NCI-H345 (cell line): ENCODE measurements at regions not wholly inside any gene's neighbourhood (a gene's known extent, or its start where the extent isn't known, plus 50 kb on each side); places are given as distances from the start of the nearest gene placed in this dataset.
"Not testable (repeated sequence)": the region's sequence is repeated elsewhere in the genome, so short reads cannot be mapped to it uniquely, and the experiment has no call there.

Experiments used
- DNase-seq: peaks from one replicate; lab custom pipeline; 2025; lab: John Stamatoyannopoulos, UW

GRCh38 chr21:28523367-28523766 is 469.3 kb downstream of the LTN1 start:
- DNase-seq: no peak

DNA sequence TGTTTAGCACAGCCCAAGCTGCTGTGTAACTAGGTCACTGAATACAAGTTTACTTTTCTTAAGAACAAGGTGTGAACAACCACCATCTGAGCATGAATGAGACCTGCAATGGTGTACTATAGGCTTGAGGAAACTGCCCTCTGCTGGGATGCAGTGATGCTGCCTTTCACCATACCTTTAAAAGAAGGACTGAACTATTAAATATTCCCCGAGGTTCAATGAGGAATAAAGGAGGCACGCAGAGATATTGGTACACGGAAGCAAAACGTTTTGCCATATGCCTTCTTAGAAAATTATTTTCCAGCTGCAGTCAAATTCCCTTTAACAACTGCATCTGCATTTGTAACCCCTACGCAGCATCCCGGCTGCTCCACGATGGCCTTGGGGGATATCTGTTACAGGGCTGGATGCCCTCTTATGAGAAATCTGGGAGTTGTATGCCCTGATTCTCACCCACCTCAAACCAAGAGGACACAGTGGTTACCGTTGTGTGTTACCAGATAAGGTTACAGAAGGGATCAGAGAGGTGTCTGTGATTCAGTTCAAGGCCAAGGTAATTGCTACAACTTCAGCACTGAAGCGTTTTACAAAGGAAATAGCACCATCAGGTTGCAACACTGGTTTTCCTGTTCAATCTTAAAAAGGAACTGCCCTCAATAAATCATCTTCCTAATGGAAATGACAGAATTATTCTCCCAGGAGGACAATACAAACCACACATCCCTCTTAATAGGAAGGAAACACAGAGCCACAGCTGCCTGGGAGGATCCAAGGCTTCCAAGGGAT is 470.5 kb downstream of the LTN1 start:
- no peak for DNase-seq

GRCh38 chr21:28518630-28519029 is 474.0 kb downstream of the LTN1 start:
- no peak for DNase-seq

- peak; percentile 55 for DNase-seq
These were observed 475.6 kb downstream of the LTN1 start for GRCh38 chr21:28516991-28517592.

DNA sequence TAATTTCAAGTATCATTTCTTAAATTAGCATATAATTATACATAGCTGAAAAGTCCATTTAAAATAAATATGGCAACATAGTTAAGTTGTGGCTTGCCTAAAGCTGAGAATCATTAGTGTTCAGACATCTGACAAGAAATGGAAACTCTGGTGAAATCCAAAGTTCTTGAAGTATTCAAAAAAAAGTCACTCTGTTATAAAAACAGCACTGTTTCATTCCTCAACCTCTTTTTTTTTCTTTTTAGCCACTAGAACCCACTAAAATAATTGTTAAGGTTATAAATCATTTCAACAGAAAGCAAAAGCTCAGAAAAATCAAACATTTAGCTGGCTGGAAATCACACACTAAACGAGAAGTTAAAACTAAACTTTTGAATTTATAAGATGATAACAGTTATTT is 476.7 kb downstream of the LTN1 start:
- no peak for DNase-seq

DNA sequence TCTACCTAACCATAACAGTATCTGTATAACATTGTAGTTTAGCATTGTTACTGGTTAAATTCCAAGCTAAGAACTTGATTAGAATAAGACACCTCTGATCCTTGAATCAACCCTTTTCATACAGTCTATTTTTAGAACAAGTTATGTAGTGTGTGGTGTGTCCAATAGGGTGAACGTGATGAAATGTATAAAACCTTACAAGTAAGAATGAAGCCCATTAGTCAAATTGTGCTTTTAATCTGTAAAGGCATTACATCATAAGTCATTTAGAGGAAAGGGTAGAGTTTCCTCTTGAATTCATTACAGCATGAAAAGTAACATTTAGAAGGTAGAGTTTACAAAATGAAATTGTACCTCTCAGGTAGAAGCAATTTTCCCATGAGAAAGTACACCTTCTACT is 479.2 kb downstream of the LTN1 start:
- DNase-seq: no peak

DNA sequence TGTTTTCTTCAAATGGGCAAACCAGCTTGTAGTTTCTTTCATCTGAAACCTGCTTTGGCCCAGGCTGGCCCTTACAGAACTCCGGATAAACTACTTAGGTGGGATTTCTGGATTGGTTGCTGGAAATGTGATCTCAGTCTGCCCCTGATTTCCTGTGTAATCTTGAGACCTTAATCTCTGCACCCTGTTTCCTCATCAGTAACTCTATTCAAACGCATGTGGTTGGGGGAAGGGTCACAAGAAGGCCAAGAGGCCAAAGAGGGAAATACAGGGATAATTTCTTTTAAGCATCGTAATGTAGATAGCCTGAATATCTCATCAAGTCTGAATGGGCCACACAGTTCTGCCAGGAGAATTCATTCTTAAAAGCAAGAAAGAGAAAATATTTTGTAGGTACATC is 483.6 kb downstream of the LTN1 start:
- no peak for DNase-seq

DNA sequence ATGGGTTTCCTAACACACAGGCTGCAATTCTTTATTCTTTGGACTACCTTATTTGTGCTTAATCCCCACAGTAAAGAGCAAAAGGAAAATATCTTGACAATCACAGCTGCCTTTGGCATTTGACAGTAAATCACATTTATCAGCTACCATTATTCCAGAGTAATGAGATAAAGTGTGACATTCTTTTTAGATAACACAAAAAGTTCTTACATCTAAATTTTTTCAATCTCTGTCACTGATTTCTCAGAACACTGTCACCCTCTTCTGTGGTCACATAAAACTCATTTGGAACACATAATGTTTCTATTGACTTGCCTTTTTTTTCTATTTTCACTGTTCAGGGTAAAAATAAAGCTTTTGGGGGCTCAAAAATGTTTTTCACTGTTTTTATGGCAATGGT is 484.6 kb downstream of the LTN1 start:
- no peak for DNase-seq

- DNase-seq: no peak
These were observed 496.2 kb downstream of the LTN1 start for GRCh38 chr21:28496517-28496916.

- DNase-seq: no peak
These were observed 500.6 kb downstream of the LTN1 start for GRCh38 chr21:28492127-28492526.

DNA sequence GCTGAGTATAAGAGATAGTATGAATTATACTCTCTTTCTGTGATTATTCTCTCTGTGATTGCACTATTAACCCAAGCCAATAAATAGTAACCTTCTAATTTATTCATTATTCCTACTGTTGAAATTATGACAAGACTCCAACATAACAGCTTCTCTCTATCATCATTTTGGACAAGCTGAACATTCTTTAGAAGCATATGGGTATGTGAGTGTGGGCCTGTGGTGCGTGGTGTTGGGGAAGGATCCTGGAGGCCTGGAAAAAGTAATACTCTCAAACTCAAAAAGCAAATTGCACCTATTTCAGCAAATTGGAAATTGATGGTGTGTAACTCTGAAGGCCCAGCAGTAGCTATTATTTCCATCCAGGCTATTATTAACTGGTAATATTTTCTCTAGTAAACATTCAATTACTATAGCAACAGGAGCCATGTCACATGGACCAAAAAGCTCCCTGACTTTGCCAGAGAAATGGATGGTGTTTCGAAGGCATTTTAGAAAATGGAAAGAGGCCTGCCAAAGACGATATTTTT is 502.8 kb downstream of the LTN1 start:
- DNase-seq: no peak

DNA sequence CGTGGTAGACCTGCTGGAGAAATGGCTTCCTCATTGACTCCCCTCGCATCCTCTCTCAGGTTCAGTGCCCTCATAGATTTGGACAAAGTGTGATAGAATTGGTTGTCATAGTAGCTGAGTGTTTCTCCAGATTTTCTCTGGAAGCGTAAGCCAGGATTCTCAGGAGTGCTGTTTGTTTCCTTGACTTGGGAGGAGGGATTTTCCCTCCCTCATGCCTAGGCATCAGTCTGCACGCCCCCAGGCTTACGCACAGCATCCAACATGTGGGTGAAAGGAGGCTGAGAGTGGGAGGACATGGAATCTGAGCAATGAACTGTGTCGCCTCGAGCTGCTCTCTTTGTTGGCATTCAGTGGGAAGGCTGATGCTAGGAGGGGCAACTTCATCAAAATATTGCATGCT is 503.5 kb downstream of the LTN1 start:
- no peak for DNase-seq

- no peak for DNase-seq
These were observed 505.1 kb downstream of the LTN1 start for GRCh38 chr21:28487455-28488070.

- DNase-seq: no peak
These were observed 507.2 kb downstream of the LTN1 start for GRCh38 chr21:28485301-28486022.

DNA sequence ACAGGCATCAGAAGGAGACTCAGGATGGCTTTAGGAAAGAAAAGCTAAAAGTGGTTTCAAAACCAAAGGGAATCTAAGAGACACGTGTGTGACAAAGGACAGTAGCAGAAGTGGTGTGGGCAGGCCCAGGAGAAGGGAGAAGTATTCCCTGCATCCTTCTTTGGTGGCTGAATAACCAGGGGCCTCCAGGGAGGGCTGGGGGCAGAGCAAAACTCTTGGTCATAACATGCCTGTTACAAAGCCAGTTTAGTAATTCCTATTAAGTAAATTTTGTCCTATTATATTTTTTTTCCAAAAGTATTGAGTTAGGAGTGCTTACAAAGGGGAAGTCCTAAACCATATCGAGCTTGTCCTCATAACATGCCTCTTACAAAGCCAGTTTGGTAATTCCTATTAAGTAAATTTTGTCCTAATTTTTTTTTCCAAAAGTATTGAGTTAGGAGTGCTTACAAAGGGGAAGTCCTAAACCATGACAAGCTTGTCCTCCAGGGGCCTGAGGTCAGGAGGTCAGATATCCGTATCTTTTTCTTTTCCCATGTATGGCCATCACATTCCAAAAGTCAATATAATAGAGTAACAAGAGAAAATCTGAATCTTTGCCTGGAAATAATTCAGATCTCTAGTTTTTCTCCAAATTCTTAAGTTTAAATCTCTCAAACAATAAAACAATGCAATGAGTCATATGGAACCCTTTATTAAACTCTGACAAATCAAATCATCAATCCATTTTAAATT is 509.2 kb downstream of the LTN1 start:
- DNase-seq: no peak

DNA sequence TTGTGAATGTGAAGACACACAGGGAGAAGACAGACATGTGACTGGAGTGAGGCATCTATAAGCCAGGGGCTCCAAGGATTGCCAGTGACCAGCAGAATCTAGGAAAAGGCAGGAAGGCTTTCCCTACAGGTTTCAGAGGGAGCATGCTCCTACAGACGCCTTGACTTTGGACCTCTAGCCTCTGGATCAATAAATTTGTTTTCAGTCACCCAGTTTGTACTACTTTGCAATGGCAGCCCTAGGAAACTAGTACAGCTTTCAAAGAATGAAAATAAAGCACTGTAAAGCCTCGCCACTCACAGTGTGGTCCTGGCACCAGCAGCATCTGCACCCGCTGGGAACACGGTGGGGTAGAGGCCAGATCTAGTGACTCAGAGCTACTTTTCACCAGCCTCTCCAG is 510.0 kb downstream of the LTN1 start:
- no peak for DNase-seq

- no peak for DNase-seq
These were observed 512.2 kb downstream of the LTN1 start for GRCh38 chr21:28480470-28480869.

GRCh38 chr21:28473530-28474220 is 519.0 kb downstream of the LTN1 start:
- DNase-seq: no peak

DNA sequence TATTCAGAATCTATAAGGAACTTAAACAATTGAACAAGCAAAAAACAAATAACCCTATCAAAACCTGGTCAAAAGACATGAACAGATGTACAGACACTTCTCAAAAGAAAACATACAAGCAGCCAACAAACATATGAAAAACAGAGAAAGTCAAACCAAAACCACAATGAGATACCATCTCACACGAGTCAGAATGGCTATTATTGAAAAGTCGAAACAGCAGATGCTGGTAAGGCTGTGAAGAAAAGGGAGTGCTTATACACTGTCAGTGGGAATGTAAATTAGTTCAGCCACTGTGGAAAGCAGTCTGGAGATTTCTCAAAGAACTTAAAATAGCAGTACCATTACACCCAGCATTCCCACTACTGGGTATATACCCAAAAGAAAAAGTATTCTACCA is 520.1 kb downstream of the LTN1 start:
- DNase-seq: not testable (repeated sequence)

GRCh38 chr21:28464988-28465387 is 527.7 kb downstream of the LTN1 start:
- no peak for DNase-seq

DNA sequence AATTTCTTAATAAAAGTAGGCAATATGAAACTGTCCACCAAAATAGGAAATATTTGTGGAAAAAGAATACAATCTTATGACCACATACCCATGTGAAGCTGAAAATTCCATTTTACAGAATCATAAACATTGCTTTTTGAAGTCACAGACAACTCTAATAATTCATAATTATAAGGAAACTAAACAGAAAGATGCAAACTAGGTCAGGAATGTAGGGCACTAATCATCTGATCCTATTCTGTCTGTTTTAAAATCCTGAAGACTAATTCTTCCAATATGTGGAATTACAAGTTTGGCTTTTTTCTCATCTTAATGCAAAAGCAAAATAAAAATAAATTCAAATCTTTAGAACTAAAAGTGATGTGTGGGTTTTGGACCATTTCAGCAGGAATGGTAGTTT is 528.6 kb downstream of the LTN1 start:
- DNase-seq: no peak
